Activated naive CD8-positive, alpha-beta T cell (primary cell): ENCODE measurements at regions not wholly inside any gene's neighbourhood (a gene's known extent, or its start where the extent isn't known, plus 50 kb on each side); places are given as distances from the start of the nearest gene placed in this dataset.
A peak's percentile ranks its signal among the peaks of the same experiment; 100 is the strongest.

ENCODE experiments used
- H3K27ac Mint-ChIP-seq: one replicate; pipeline ENCODE4 v1.8.0; 2021; ENCODE audit warnings: mixed read lengths
- H3K27me3 Mint-ChIP-seq: one replicate; pipeline ENCODE4 v1.8.0; 2021; ENCODE audit warnings: mixed read lengths
- H3K36me3 Mint-ChIP-seq: one replicate; pipeline ENCODE4 v1.8.0; 2021; ENCODE audit warnings: mixed read lengths
- H3K4me1 Mint-ChIP-seq: one replicate; pipeline ENCODE4 v1.8.0; 2021; ENCODE audit warnings: low read depth, mixed read lengths
- H3K4me3 Mint-ChIP-seq: one replicate; pipeline ENCODE4 v1.8.0; 2021; ENCODE audit warnings: mild to moderate bottlenecking, mixed read lengths
- H3K9me3 Mint-ChIP-seq: one replicate; pipeline ENCODE4 v1.8.0; 2021; ENCODE audit warnings: low read depth, mixed read lengths

- Mint-ChIP-seq H3K4me1 (no peaks in the 10 kb centered on the region), H3K4me3 (no peak overlapping the region), H3K36me3 (peaks cover 7% of the 10 kb centered on the region), H3K27me3 (peaks cover 17% of the 10 kb centered on the region), H3K9me3 (peaks cover 7% of the 10 kb centered on the region), H3K27ac (no peak overlapping the region)
These were observed 172.5 kb downstream of the SMAD2 start for GRCh38 chr18:47758000-47758399.

- Mint-ChIP-seq H3K9me3 (peaks cover 7% of the 10 kb centered on the region), H3K4me1 (no peaks in the 10 kb centered on the region), H3K27ac (no peak overlapping the region), H3K36me3 (peaks cover 7% of the 10 kb centered on the region), H3K27me3 (peaks cover 17% of the 10 kb centered on the region), H3K4me3 (no peak overlapping the region)
These were observed 174.0 kb downstream of the SMAD2 start for GRCh38 chr18:47756364-47757016.

GRCh38 chr18:47755102-47755456 lies 175.4 kb downstream of the SMAD2 start:
- H3K4me3 Mint-ChIP-seq = no peak overlapping the region
- H3K9me3 Mint-ChIP-seq = peaks cover 7% of the 10 kb centered on the region
- peaks cover 4% of the 10 kb centered on the region for H3K36me3 Mint-ChIP-seq
- no peak overlapping the region for H3K27ac Mint-ChIP-seq
- H3K27me3 Mint-ChIP-seq = peaks cover 11% of the 10 kb centered on the region
- H3K4me1 Mint-ChIP-seq = no peaks in the 10 kb centered on the region

GRCh38 chr18:47754311-47755101 lies 176.0 kb downstream of the SMAD2 start:
- H3K36me3 Mint-ChIP-seq = no peaks in the 10 kb centered on the region
- H3K27ac Mint-ChIP-seq = no peak overlapping the region
- peaks cover 7% of the 10 kb centered on the region for H3K9me3 Mint-ChIP-seq
- no peak overlapping the region for H3K4me3 Mint-ChIP-seq
- H3K27me3 Mint-ChIP-seq = peaks cover 7% of the 10 kb centered on the region
- no peaks in the 10 kb centered on the region for H3K4me1 Mint-ChIP-seq

- H3K27me3 Mint-ChIP-seq = peaks cover 5% of the 10 kb centered on the region
- no peak overlapping the region for H3K4me3 Mint-ChIP-seq
- no peak overlapping the region for H3K27ac Mint-ChIP-seq
- peaks cover 3% of the 10 kb centered on the region for H3K4me1 Mint-ChIP-seq
- H3K9me3 Mint-ChIP-seq = no peaks in the 10 kb centered on the region
- no peaks in the 10 kb centered on the region for H3K36me3 Mint-ChIP-seq
These were observed 177.4 kb downstream of the SMAD2 start for GRCh38 chr18:47752796-47753645.

GRCh38 chr18:47750889-47751423 lies 179.5 kb downstream of the SMAD2 start:
- Mint-ChIP-seq H3K36me3 (no peaks in the 10 kb centered on the region), H3K27me3 (peaks cover 2% of the 10 kb centered on the region), H3K27ac (no peak overlapping the region), H3K4me3 (no peak overlapping the region), H3K4me1 (peaks cover 3% of the 10 kb centered on the region), H3K9me3 (no peaks in the 10 kb centered on the region)

GRCh38 chr18:47749600-47749973 lies 180.9 kb downstream of the SMAD2 start:
- Mint-ChIP-seq H3K36me3 (no peaks in the 10 kb centered on the region), H3K27ac (no peak overlapping the region), H3K4me3 (no peak overlapping the region), H3K9me3 (no peaks in the 10 kb centered on the region), H3K27me3 (no peaks in the 10 kb centered on the region), H3K4me1 (peaks cover 3% of the 10 kb centered on the region)

GRCh38 chr18:47748847-47749599 lies 181.4 kb downstream of the SMAD2 start:
- H3K27ac Mint-ChIP-seq = no peak overlapping the region
- H3K36me3 Mint-ChIP-seq = no peaks in the 10 kb centered on the region
- peak overlapping the region; percentile 47 for H3K4me3 Mint-ChIP-seq
- peaks cover 3% of the 10 kb centered on the region for H3K4me1 Mint-ChIP-seq
- no peaks in the 10 kb centered on the region for H3K9me3 Mint-ChIP-seq
- H3K27me3 Mint-ChIP-seq = no peaks in the 10 kb centered on the region

GRCh38 chr18:47748093-47748796 lies 182.2 kb downstream of the SMAD2 start:
- no peak overlapping the region for H3K27ac Mint-ChIP-seq
- peak overlapping the region; percentile 47 for H3K4me3 Mint-ChIP-seq
- no peaks in the 10 kb centered on the region for H3K27me3 Mint-ChIP-seq
- no peaks in the 10 kb centered on the region for H3K36me3 Mint-ChIP-seq
- no peaks in the 10 kb centered on the region for H3K9me3 Mint-ChIP-seq
- peaks cover 3% of the 10 kb centered on the region for H3K4me1 Mint-ChIP-seq

- no peaks in the 10 kb centered on the region for H3K27me3 Mint-ChIP-seq
These were observed 183.1 kb downstream of the SMAD2 start for GRCh38 chr18:47747260-47747795.

GRCh38 chr18:47746615-47747014 lies 183.8 kb downstream of the SMAD2 start:
- H3K27ac Mint-ChIP-seq = no peak overlapping the region
- H3K9me3 Mint-ChIP-seq = no peaks in the 10 kb centered on the region
- no peaks in the 10 kb centered on the region for H3K27me3 Mint-ChIP-seq
- no peaks in the 10 kb centered on the region for H3K36me3 Mint-ChIP-seq
- no peak overlapping the region for H3K4me3 Mint-ChIP-seq
- H3K4me1 Mint-ChIP-seq = peaks cover 3% of the 10 kb centered on the region

More at GRCh38 chr18:47747260-47747795, 183.1 kb downstream of the SMAD2 start:
- Mint-ChIP-seq H3K9me3 (no peaks in the 10 kb centered on the region), H3K36me3 (no peaks in the 10 kb centered on the region), H3K4me3 (no peak overlapping the region), H3K4me1 (peaks cover 3% of the 10 kb centered on the region), H3K27ac (no peak overlapping the region)

GRCh38 chr18:47745227-47745626 lies 185.2 kb downstream of the SMAD2 start:
- H3K27me3 Mint-ChIP-seq = no peaks in the 10 kb centered on the region
- no peaks in the 10 kb centered on the region for H3K9me3 Mint-ChIP-seq
- H3K36me3 Mint-ChIP-seq = no peaks in the 10 kb centered on the region
- H3K4me3 Mint-ChIP-seq = no peak overlapping the region
- peaks cover 3% of the 10 kb centered on the region for H3K4me1 Mint-ChIP-seq
- H3K27ac Mint-ChIP-seq = no peak overlapping the region

GRCh38 chr18:47737956-47738355 lies 192.5 kb downstream of the SMAD2 start:
- peaks cover 25% of the 10 kb centered on the region for H3K27me3 Mint-ChIP-seq
- no peak overlapping the region for H3K4me3 Mint-ChIP-seq
- no peaks in the 10 kb centered on the region for H3K36me3 Mint-ChIP-seq
- no peak overlapping the region for H3K27ac Mint-ChIP-seq
- H3K9me3 Mint-ChIP-seq = no peaks in the 10 kb centered on the region
- H3K4me1 Mint-ChIP-seq = no peaks in the 10 kb centered on the region
